Naive B cell (primary cell): ENCODE measurements at regions not wholly inside any gene's neighbourhood (a gene's known extent, or its start where the extent isn't known, plus 50 kb on each side); places are given as distances from the start of the nearest gene placed in this dataset.

Source experiments
- ATAC-seq, 2 donors: fragments of 150-1000 bp; cut with Tn5 transposase; 2 replicates each; pipeline ENCODE4 v1.10.0; 2021; ENCODE audit warnings: low read depth in 2 of 2, mild to moderate bottlenecking in 2 of 2, moderate library complexity in 2 of 2
- DNase-seq: peaks from one replicate; pipeline ENCODE4 v3.0.0; 2022
- H3K27ac Mint-ChIP-seq, 6 donors: one replicate each; pipeline ENCODE4 v1.8.0; 2020 to 2022; ENCODE audit warnings: mild to moderate bottlenecking in 6 of 6, mixed read lengths in 6 of 6, moderate library complexity in 5 of 6, inconsistent platforms in 2 of 6
- H3K27me3 Mint-ChIP-seq, 3 donors: one replicate each; pipeline ENCODE4 v1.8.0; 2021 to 2022; ENCODE audit warnings: mixed read lengths in 3 of 3, mild to moderate bottlenecking in 1 of 3
- H3K36me3 Mint-ChIP-seq, 2 donors: one replicate each; pipeline ENCODE4 v1.8.0; 2020 to 2022; ENCODE audit warnings: mixed read lengths in 2 of 2, inconsistent platforms in 1 of 2, mild to moderate bottlenecking in 1 of 2
- H3K4me1 Mint-ChIP-seq, 3 donors: one replicate each; pipeline ENCODE4 v1.8.0; 2020 to 2022; ENCODE audit warnings: mixed read lengths in 3 of 3, inconsistent platforms in 1 of 3, mild to moderate bottlenecking in 1 of 3, moderate library complexity in 1 of 3
- H3K4me3 Mint-ChIP-seq, 8 donors: one replicate each; pipeline ENCODE4 v1.8.0; 2020 to 2022; ENCODE audit warnings: mild to moderate bottlenecking in 8 of 8, mixed read lengths in 8 of 8, moderate library complexity in 8 of 8, inconsistent platforms in 2 of 8
- H3K9me3 Mint-ChIP-seq, 7 donors: one replicate each; pipeline ENCODE4 v1.8.0; 2020 to 2022; ENCODE audit warnings: mixed read lengths in 7 of 7, mild to moderate bottlenecking in 5 of 7, inconsistent platforms in 2 of 7, moderate library complexity in 1 of 7

GRCh38 chr21:15162921-15163320 is 98.1 kb upstream of the NRIP1 start:
- Mint-ChIP-seq H3K27me3 (peaks cover 19 to 25% (median 24%) of the 10 kb centered on the region in 3 donors), H3K4me3 (no peak overlapping the region), H3K9me3 (peaks cover 0 to 6% (median 0%) of the 10 kb centered on the region in 7 donors), H3K4me1 (peaks cover 18 to 30% (median 22%) of the 10 kb centered on the region in 3 donors), H3K36me3 (peaks cover 0 to 8% of the 10 kb centered on the region in 2 donors), H3K27ac (no peak overlapping the region)
- DNase-seq, result no peak
- ATAC-seq, result no peak

GRCh38 chr21:15164273-15164672 is 99.5 kb upstream of the NRIP1 start:
- Mint-ChIP-seq H3K4me3 (no peak overlapping the region), H3K9me3 (no peaks in the 10 kb centered on the region), H3K27ac (no peak overlapping the region), H3K27me3 (peaks cover 27 to 31% (median 27%) of the 10 kb centered on the region in 3 donors), H3K4me1 (peaks cover 16 to 20% (median 17%) of the 10 kb centered on the region in 3 donors), H3K36me3 (peaks cover 0 to 7% of the 10 kb centered on the region in 2 donors)
- ATAC-seq (no peak), DNase-seq (no peak)

- Mint-ChIP-seq H3K36me3 (peaks cover 0 to 7% of the 10 kb centered on the region in 2 donors), H3K27me3 (peaks cover 27 to 31% (median 27%) of the 10 kb centered on the region in 3 donors), H3K27ac (peak overlapping the region in 1 of 6 donors; percentile 13), H3K4me1 (peaks cover 11 to 15% (median 12%) of the 10 kb centered on the region in 3 donors), H3K9me3 (no peaks in the 10 kb centered on the region), H3K4me3 (no peak overlapping the region)
- DNase-seq (no peak), ATAC-seq (no peak)
Measured at GRCh38 chr21:15164678-15165303, 100.0 kb upstream of the NRIP1 start.

GRCh38 chr21:15170614-15171013 is 105.8 kb upstream of the NRIP1 start:
- DNase-seq (no peak), ATAC-seq (no peak)
- Mint-ChIP-seq H3K4me1 (no peaks in the 10 kb centered on the region), H3K27me3 (peaks cover 14 to 19% (median 17%) of the 10 kb centered on the region in 3 donors), H3K4me3 (no peak overlapping the region), H3K27ac (no peak overlapping the region), H3K9me3 (no peaks in the 10 kb centered on the region), H3K36me3 (no peaks in the 10 kb centered on the region)

GRCh38 chr21:15171546-15171945 is 106.7 kb upstream of the NRIP1 start:
- Mint-ChIP-seq H3K9me3 (no peaks in the 10 kb centered on the region), H3K4me1 (no peaks in the 10 kb centered on the region), H3K27ac (peak overlapping the region in 1 of 6 donors; percentile 15), H3K36me3 (no peaks in the 10 kb centered on the region), H3K4me3 (no peak overlapping the region), H3K27me3 (peaks cover 8 to 14% (median 12%) of the 10 kb centered on the region in 3 donors)
- ATAC-seq (no peak), DNase-seq (no peak)

- H3K27ac Mint-ChIP-seq, result no peak overlapping the region
- no peaks in the 10 kb centered on the region for H3K36me3 Mint-ChIP-seq
- no peaks in the 10 kb centered on the region for H3K9me3 Mint-ChIP-seq
- H3K4me3 Mint-ChIP-seq, result no peak overlapping the region
- no peak for ATAC-seq
- no peaks in the 10 kb centered on the region for H3K4me1 Mint-ChIP-seq
- DNase-seq, result no peak
- H3K27me3 Mint-ChIP-seq, result peaks cover 1 to 11% (median 7%) of the 10 kb centered on the region in 3 donors
Measured at GRCh38 chr21:15172963-15173362, 108.2 kb upstream of the NRIP1 start.

- Mint-ChIP-seq H3K4me3 (no peak overlapping the region), H3K27me3 (peaks cover 0 to 4% (median 0%) of the 10 kb centered on the region in 3 donors), H3K27ac (no peak overlapping the region), H3K36me3 (no peaks in the 10 kb centered on the region), H3K9me3 (peaks cover 0 to 3% (median 0%) of the 10 kb centered on the region in 7 donors), H3K4me1 (no peaks in the 10 kb centered on the region)
- no peak for ATAC-seq
- DNase-seq, result no peak
Measured at GRCh38 chr21:15174923-15175322, 110.1 kb upstream of the NRIP1 start.

- H3K36me3 Mint-ChIP-seq, result no peaks in the 10 kb centered on the region
- H3K4me1 Mint-ChIP-seq, result no peaks in the 10 kb centered on the region
- no peak for ATAC-seq
- peaks cover 0 to 8% (median 2%) of the 10 kb centered on the region in 7 donors for H3K9me3 Mint-ChIP-seq
- H3K27ac Mint-ChIP-seq, result no peak overlapping the region
- H3K27me3 Mint-ChIP-seq, result peaks cover 0 to 5% (median 0%) of the 10 kb centered on the region in 3 donors
- DNase-seq, result no peak
- no peak overlapping the region for H3K4me3 Mint-ChIP-seq
Measured at GRCh38 chr21:15182731-15183130, 117.9 kb upstream of the NRIP1 start.

GRCh38 chr21:15183813-15184257 is 119.0 kb upstream of the NRIP1 start:
- DNase-seq, result no peak
- no peak overlapping the region for H3K27ac Mint-ChIP-seq
- ATAC-seq, result no peak
- H3K9me3 Mint-ChIP-seq, result peaks cover 0 to 8% (median 2%) of the 10 kb centered on the region in 7 donors
- H3K4me3 Mint-ChIP-seq, result no peak overlapping the region
- H3K36me3 Mint-ChIP-seq, result no peaks in the 10 kb centered on the region
- H3K4me1 Mint-ChIP-seq, result no peaks in the 10 kb centered on the region
- H3K27me3 Mint-ChIP-seq, result peaks cover 0 to 5% (median 4%) of the 10 kb centered on the region in 3 donors

GRCh38 chr21:15190412-15190811 is 125.6 kb upstream of the NRIP1 start:
- peaks cover 0 to 4% (median 0%) of the 10 kb centered on the region in 3 donors for H3K27me3 Mint-ChIP-seq
- H3K27ac Mint-ChIP-seq, result no peak overlapping the region
- no peaks in the 10 kb centered on the region for H3K36me3 Mint-ChIP-seq
- no peak overlapping the region for H3K4me3 Mint-ChIP-seq
- peaks cover 0 to 1% (median 0%) of the 10 kb centered on the region in 7 donors for H3K9me3 Mint-ChIP-seq
- DNase-seq, result no peak
- ATAC-seq, result no peak
- H3K4me1 Mint-ChIP-seq, result no peaks in the 10 kb centered on the region

- DNase-seq, result no peak
- Mint-ChIP-seq H3K4me1 (no peaks in the 10 kb centered on the region), H3K27ac (no peak overlapping the region), H3K9me3 (peaks cover 0 to 1% (median 0%) of the 10 kb centered on the region in 7 donors), H3K36me3 (no peaks in the 10 kb centered on the region), H3K4me3 (no peak overlapping the region), H3K27me3 (peaks cover 0 to 4% (median 0%) of the 10 kb centered on the region in 3 donors)
- no peak for ATAC-seq
Measured at GRCh38 chr21:15190837-15191236, 126.0 kb upstream of the NRIP1 start.

GRCh38 chr21:15191342-15191741 is 126.5 kb upstream of the NRIP1 start:
- Mint-ChIP-seq H3K4me1 (no peaks in the 10 kb centered on the region), H3K36me3 (no peaks in the 10 kb centered on the region), H3K27ac (no peak overlapping the region), H3K9me3 (peaks cover 0 to 1% (median 0%) of the 10 kb centered on the region in 7 donors), H3K27me3 (peaks cover 0 to 4% (median 0%) of the 10 kb centered on the region in 3 donors), H3K4me3 (no peak overlapping the region)
- no peak for DNase-seq
- no peak for ATAC-seq

GRCh38 chr21:15192243-15192642 is 127.4 kb upstream of the NRIP1 start:
- Mint-ChIP-seq H3K27ac (no peak overlapping the region), H3K4me1 (no peaks in the 10 kb centered on the region), H3K36me3 (no peaks in the 10 kb centered on the region), H3K4me3 (no peak overlapping the region), H3K27me3 (peaks cover 0 to 4% (median 0%) of the 10 kb centered on the region in 3 donors), H3K9me3 (no peaks in the 10 kb centered on the region)
- ATAC-seq (no peak), DNase-seq (no peak)

- DNase-seq (no peak), ATAC-seq (no peak)
- Mint-ChIP-seq H3K4me1 (no peaks in the 10 kb centered on the region), H3K27ac (no peak overlapping the region), H3K36me3 (no peaks in the 10 kb centered on the region), H3K27me3 (no peaks in the 10 kb centered on the region), H3K9me3 (no peaks in the 10 kb centered on the region), H3K4me3 (no peak overlapping the region)
Measured at GRCh38 chr21:15193937-15194336, 129.1 kb upstream of the NRIP1 start.
